Activated T-helper 2 cell treated with anti-CD3 and anti-CD28 coated beads, Interferon-gamma antibody, Interleukin-2, Interleukin-4, amounts not matched to agents 10 μg/mL and 5 μg/mL and 100 μg/mL, durations not matched to agents 14 hours and 24 hours and 36 hours (primary cell): ENCODE measurements at regions not wholly inside any gene's neighbourhood (a gene's known extent, or its start where the extent isn't known, plus 50 kb on each side); places are given as distances from the start of the nearest gene placed in this dataset.
"Not testable (repeated sequence)": the region's sequence is repeated elsewhere in the genome, so short reads cannot be mapped to it uniquely, and the experiment has no call there.

ENCODE experiments used
- DNase-seq: peaks from one replicate; pipeline ENCODE4 v3.0.0; 2021; ENCODE audit warnings: low spot score
- H3K27ac Mint-ChIP-seq: one replicate; pipeline ENCODE4 v1.8.0; 2021; ENCODE audit warnings: mixed read lengths
- H3K27me3 Mint-ChIP-seq: one replicate; pipeline ENCODE4 v1.8.0; 2021; ENCODE audit warnings: low read depth, mixed read lengths
- H3K36me3 Mint-ChIP-seq: one replicate; pipeline ENCODE4 v1.8.0; 2021; ENCODE audit warnings: low read depth, mixed read lengths
- H3K4me1 Mint-ChIP-seq: one replicate; pipeline ENCODE4 v1.8.0; 2021; ENCODE audit warnings: low read depth, mixed read lengths
- H3K4me3 Mint-ChIP-seq: one replicate; pipeline ENCODE4 v1.8.0; 2021; ENCODE audit warnings: low read depth, mild to moderate bottlenecking, moderate library complexity, mixed read lengths
- H3K9me3 Mint-ChIP-seq: one replicate; pipeline ENCODE4 v1.8.0; 2021; ENCODE audit warnings: mixed read lengths
- intact Hi-C: fragments of 100-400 bp; cut with micrococcal nuclease; formaldehyde crosslinking; loops from one replicate; pipeline ENCODE4 v1.15.1; 2023

DNA sequence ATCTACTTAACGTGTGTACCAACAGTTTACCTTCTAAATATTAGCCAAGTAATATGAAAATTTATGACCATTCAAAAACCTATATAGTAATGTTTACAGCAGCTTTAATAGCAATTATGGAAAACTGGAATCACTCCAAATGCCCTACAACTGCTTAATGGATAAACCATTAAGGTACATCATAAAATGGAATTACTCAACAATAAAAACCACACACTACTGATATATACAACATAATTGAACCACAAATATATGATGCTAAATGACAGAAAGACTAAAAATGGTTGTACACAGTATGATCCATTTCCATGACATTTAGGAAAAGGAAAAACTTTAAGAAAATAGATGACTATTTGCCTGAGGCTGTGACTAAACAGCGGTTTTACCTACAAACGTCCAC, 467.1 kb upstream of the EPHA6 start:
- no peaks in the 10 kb centered on the region for H3K27me3 Mint-ChIP-seq
- no peaks in the 10 kb centered on the region for H3K36me3 Mint-ChIP-seq
- peaks cover 15% of the 10 kb centered on the region for H3K9me3 Mint-ChIP-seq
- no peak overlapping the region for H3K4me3 Mint-ChIP-seq
- no peak overlapping the region for H3K27ac Mint-ChIP-seq
- intact Hi-C loops: no loop called here
- DNase-seq: no peak
- no peaks in the 10 kb centered on the region for H3K4me1 Mint-ChIP-seq

DNA sequence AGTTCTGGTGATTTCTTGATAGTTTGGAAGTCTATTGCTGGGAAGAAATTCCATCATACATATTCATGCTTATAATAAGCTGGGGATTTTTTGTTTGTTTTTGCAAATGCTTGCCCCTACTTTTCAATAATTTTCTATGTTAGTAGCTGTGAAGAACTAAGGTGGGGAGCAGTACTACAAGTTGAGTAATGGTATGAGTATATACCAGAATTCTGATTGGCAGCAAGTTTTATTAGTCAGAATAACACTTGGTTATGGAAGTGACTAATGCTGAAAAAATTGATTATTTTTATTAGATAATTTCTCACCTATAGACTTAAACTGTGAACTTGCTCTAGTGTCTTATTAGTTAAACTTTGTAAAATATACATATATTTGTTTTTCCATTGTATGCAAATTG, 462.8 kb upstream of the EPHA6 start:
- peaks cover 16% of the 10 kb centered on the region for H3K9me3 Mint-ChIP-seq

DNA sequence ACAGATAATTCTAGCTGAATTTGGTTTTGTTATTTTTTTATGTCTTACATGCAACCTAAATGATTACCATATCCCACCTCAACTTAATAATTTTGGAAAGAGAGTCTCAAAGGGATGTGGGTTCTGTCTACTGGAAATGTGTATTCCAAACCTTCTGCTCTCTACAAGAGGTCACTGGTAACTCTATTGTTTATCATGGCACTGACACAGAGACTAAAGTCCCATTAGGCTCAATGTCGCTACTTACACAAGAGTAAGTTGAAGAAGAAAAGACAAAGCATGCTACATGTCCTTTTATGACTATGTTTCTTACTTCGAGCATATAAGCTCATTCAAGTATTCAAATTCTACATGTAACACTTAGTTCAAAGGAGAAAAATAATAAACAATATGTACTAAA, 460.3 kb upstream of the EPHA6 start:
- H3K4me3 Mint-ChIP-seq: no peak overlapping the region
- no peak overlapping the region for H3K27ac Mint-ChIP-seq
- H3K27me3 Mint-ChIP-seq: no peaks in the 10 kb centered on the region
- no peaks in the 10 kb centered on the region for H3K36me3 Mint-ChIP-seq
- no peak for DNase-seq
- intact Hi-C loops: no loop called here
- H3K9me3 Mint-ChIP-seq: peaks cover 20% of the 10 kb centered on the region
- H3K4me1 Mint-ChIP-seq: no peaks in the 10 kb centered on the region

More for the DNA sequence above, 462.8 kb upstream of the EPHA6 start:
- intact Hi-C loops, DNase-seq, H3K36me3 Mint-ChIP-seq, H3K4me1 Mint-ChIP-seq, H3K27me3 Mint-ChIP-seq, H3K4me3 Mint-ChIP-seq, H3K27ac Mint-ChIP-seq: not testable (repeated sequence)

DNA sequence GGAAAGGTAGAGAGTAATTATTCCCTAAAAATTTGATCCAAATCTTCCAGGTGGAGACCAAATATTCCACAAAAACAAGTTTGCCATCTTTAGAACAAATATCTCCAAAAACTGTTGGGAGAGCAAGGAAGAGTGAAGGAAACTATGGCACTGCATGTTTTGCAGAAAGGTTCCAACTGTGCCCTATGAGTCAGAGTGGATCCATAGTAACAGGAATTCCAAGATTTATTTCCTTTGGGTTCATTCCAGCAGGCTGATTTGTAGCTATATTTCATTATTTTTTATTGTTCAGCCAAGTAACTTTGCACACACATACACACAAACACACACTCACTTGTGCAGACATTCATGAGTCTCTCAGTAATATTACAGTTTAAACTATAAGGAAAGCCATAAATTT, 459.7 kb upstream of the EPHA6 start:
- Mint-ChIP-seq H3K36me3 (no peaks in the 10 kb centered on the region), H3K27ac (no peak overlapping the region), H3K4me3 (no peak overlapping the region), H3K27me3 (no peaks in the 10 kb centered on the region), H3K4me1 (no peaks in the 10 kb centered on the region), H3K9me3 (peaks cover 19% of the 10 kb centered on the region)
- intact Hi-C loops: no loop called here
- DNase-seq: no peak

DNA sequence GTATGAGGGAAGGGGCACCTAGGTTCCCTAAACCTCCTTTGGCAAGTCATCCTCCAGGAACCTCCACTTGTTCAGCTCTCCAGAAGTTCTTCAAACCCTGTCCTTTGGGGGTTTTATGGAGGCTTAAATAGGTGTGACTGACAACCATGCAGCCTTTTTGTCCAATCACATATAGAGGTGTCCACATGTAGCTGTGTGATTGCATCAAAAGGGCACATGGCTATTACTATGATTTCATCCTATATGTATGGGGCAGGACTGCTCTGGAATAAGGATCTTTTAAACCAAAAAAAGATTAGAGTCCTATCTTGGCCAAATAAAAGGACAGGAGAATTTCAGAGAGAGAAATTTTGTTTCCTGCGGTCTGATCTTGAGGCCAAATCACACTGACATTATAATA, 453.2 kb upstream of the EPHA6 start:
- Mint-ChIP-seq H3K27ac (no peak overlapping the region), H3K4me3 (no peak overlapping the region), H3K27me3 (no peaks in the 10 kb centered on the region), H3K36me3 (no peaks in the 10 kb centered on the region), H3K4me1 (no peaks in the 10 kb centered on the region), H3K9me3 (peaks cover 27% of the 10 kb centered on the region)
- DNase-seq: no peak
- intact Hi-C loops: no loop called here

DNA sequence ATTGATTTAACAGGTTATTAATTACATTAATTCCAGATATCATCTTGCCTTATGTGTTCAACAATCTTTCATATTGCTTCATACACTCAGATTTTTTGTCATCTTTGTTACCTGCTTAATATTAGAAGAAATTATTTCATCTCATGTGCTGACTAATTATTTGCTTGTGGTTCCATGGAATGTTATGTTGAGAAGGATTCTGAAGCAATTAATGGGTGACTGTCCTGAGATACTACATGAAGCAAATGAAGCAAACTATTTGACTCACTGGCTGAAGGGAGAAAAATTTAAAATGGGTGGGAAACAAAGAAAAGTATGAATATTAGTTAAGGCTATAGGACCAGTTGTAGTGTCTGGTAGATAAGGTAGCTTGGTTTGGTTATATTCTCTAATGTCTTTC, 443.8 kb upstream of the EPHA6 start:
- Mint-ChIP-seq H3K27ac (no peak overlapping the region), H3K4me1 (no peaks in the 10 kb centered on the region), H3K4me3 (no peak overlapping the region), H3K27me3 (no peaks in the 10 kb centered on the region), H3K9me3 (peaks cover 14% of the 10 kb centered on the region), H3K36me3 (no peaks in the 10 kb centered on the region)
- DNase-seq: no peak
- intact Hi-C loops: no loop called here

DNA sequence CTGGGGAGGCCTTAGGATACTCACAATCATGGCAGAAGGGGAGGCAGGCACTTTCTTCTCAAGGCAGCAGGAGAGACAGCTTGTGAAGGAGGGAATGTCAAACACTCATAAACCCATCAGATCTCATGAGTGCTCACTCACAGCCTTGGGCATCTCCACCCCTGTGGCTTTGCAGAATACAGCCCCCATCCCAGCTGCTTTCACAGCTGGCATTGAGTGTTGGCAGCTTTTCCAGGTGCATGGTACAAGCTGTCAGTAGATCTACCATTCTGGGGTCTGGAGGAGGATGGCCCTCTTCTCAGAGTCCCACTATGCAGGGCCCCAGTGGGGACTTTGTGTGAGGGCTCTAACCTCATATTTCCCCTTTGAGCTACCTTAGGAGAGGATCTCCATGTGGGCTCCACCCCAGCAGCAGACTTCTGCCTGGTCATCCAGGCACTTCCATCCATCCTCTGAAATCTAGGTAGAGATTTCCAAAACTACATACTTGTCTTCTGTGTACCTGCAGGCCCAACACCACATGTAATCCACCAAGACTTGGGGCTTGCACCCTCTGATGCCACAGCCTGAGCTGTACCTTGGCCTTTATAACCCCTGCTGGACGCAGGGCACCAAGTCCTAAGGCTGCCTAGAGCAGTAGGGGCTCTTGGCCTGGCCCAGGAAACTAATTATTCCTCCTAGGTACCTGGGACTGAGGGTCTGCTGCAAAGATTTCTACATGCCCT, 404.2 kb upstream of the EPHA6 start:
- no peaks in the 10 kb centered on the region for H3K27me3 Mint-ChIP-seq
- no peaks in the 10 kb centered on the region for H3K36me3 Mint-ChIP-seq
- no peak overlapping the region for H3K27ac Mint-ChIP-seq
- DNase-seq: no peak
- no peak overlapping the region for H3K4me3 Mint-ChIP-seq
- H3K4me1 Mint-ChIP-seq: no peaks in the 10 kb centered on the region
- intact Hi-C loops: no loop called here
- H3K9me3 Mint-ChIP-seq: peaks cover 28% of the 10 kb centered on the region

DNA sequence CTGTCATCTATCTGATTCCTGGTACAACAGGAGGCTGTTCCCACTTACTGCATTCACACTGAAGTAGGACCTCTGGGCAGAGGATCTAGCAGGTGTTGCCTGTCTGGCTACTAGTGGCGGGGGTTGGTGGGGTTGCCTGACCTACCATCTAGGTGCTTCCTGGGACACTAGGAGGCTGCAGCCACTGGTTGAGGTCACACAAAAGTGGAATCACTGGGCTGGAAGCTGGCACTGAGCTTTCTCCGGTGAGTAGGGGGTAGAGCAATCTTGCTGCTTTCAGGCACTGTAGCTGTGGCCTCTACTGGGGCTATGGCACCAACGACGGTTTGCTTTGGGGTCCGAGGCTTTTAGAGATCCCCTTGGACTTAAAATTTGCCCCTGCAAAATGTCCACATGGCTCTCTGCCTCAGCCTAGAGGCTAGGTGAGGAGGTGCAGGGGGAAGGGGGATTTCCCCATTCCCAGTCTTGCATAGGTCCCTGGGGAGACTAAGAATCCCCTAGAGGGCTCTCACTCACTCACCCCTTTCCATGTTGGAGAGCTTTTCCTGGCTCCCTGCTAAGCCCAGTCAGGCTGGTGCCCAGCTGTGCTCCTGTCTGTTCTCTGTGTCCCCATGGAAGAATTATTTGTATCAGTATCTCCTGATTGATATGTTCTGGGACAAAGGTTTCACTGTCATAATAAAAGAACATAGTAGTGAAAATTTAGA, 397.7 kb upstream of the EPHA6 start:
- DNase-seq: no peak
- no peaks in the 10 kb centered on the region for H3K27me3 Mint-ChIP-seq
- no peak overlapping the region for H3K4me3 Mint-ChIP-seq
- H3K27ac Mint-ChIP-seq: no peak overlapping the region
- no peaks in the 10 kb centered on the region for H3K36me3 Mint-ChIP-seq
- H3K4me1 Mint-ChIP-seq: no peaks in the 10 kb centered on the region
- intact Hi-C loops: no loop called here
- peaks cover 8% of the 10 kb centered on the region for H3K9me3 Mint-ChIP-seq

DNA sequence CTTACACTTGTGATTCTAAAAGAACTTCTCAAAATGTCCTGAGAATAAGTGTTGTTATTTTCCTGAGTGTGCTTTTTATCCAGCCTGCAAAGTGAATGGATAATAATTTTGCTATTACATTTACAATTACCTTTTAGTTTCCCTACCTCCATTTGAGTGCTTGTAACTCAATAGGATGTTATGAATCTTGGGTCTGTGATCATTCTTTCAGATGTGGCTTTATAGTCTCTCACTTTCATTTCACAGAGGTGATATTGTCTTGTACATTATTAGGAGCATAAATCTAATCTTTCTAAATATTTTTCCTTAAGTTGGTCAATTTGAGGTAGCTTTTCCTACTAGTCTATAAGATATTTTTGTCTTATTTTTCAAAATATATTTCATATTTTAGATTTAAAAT, 386.3 kb upstream of the EPHA6 start:
- Mint-ChIP-seq H3K36me3 (no peaks in the 10 kb centered on the region), H3K9me3 (peaks cover 8% of the 10 kb centered on the region), H3K4me1 (no peaks in the 10 kb centered on the region), H3K4me3 (no peak overlapping the region), H3K27ac (no peak overlapping the region), H3K27me3 (no peaks in the 10 kb centered on the region)
- DNase-seq: no peak
- intact Hi-C loops: no loop called here

DNA sequence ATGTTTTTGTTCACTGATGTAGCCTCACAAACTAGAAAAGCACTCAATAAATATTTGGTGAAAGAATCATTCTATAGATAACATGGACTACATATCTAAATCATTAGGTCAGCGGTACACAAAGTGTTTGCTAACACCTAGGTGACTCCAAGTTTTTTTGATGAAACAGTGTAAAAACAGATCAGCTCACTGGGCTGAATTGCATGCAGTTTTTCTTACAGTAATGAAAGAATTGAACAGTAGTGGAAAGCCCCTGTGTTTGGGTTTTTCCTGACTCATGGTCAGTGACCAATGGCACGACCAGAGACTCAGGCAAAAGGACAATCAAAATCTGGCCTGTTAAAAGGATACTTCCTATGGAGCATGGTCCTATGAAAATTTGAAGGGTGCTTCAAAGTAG, 384.3 kb upstream of the EPHA6 start:
- H3K9me3 Mint-ChIP-seq: peaks cover 7% of the 10 kb centered on the region
- H3K36me3 Mint-ChIP-seq: no peaks in the 10 kb centered on the region
- no peak overlapping the region for H3K27ac Mint-ChIP-seq
- H3K4me1 Mint-ChIP-seq: no peaks in the 10 kb centered on the region
- DNase-seq: no peak
- intact Hi-C loops: no loop called here
- H3K4me3 Mint-ChIP-seq: no peak overlapping the region
- no peaks in the 10 kb centered on the region for H3K27me3 Mint-ChIP-seq

DNA sequence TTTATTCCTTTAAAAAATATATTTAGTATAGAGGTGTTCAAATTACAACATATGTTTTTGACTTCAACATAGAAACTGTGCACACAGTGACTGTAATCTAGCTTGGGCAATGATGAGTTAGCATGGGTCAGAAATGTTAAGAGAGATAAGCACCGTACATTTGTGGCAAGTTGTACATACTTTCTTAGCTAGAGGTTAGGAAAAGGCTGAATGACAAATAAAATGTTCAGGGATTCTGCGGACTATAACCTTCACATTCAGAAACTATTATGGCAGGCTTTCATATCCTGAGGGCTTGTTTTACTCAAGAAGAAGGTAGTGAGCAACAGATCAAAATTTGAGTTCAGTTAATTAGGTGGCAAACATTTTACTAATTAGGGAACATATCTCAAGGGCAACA, 379.7 kb upstream of the EPHA6 start:
- H3K27me3 Mint-ChIP-seq: no peaks in the 10 kb centered on the region
- no peaks in the 10 kb centered on the region for H3K4me1 Mint-ChIP-seq
- no peak overlapping the region for H3K27ac Mint-ChIP-seq
- H3K4me3 Mint-ChIP-seq: no peak overlapping the region
- intact Hi-C loops: no loop called here
- DNase-seq: no peak
- no peaks in the 10 kb centered on the region for H3K36me3 Mint-ChIP-seq
- peaks cover 8% of the 10 kb centered on the region for H3K9me3 Mint-ChIP-seq

DNA sequence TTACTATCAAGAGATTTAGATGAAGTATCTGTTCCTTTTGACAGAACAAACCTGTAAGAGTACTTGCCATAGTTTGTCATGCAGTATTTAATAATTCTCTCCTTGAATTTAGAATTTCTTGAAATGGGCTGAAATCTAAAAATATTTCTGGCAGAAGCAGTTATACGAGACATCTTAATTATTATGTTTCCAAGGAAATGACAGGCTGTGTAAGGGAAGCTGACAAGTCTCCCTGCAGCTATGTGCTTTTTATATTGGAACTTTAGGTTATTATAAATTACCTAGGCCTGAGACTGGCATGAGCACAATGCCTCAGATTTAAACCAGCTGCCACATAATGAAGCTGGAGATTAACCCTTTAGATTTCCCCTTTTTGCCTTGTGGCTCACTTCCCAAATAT, 365.0 kb upstream of the EPHA6 start:
- intact Hi-C loops: no loop called here
- Mint-ChIP-seq H3K9me3 (peaks cover 22% of the 10 kb centered on the region), H3K27ac (no peak overlapping the region), H3K4me3 (no peak overlapping the region), H3K27me3 (no peaks in the 10 kb centered on the region), H3K36me3 (no peaks in the 10 kb centered on the region), H3K4me1 (no peaks in the 10 kb centered on the region)
- no peak for DNase-seq

DNA sequence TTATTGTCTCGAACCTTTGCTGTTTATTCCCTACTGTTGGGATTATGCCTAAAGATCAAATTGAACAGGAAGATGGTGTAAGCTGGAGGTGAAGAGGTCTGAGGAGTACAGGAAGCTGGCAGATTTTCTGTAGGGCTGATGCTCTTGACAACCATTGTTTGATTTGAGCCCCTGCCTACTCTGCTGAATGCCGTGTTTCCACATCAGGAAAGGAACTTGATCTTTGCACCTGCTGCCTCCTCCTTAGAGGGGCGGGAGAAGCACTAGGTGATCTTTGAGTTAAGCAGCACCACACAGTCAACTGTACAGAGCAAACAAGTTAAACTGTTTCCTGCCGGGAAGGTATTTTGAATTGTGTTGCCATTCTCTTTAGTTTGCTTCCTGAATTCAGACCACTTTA, 364.6 kb upstream of the EPHA6 start:
- Mint-ChIP-seq H3K9me3 (peaks cover 19% of the 10 kb centered on the region), H3K4me1 (no peaks in the 10 kb centered on the region), H3K4me3 (no peak overlapping the region), H3K27ac (no peak overlapping the region), H3K36me3 (no peaks in the 10 kb centered on the region), H3K27me3 (no peaks in the 10 kb centered on the region)
- intact Hi-C loops: no loop called here
- DNase-seq: no peak
